Kidney (tissue), 13 donors: ENCODE measurements at regions not wholly inside any gene's neighbourhood (a gene's known extent, or its start where the extent isn't known, plus 50 kb on each side); places are given as distances from the start of the nearest gene placed in this dataset.

Experiments
- DNase-seq, 5 donors: peaks; one replicate each; pipeline ENCODE4 v3.0.0-alpha.2; 2013 to 2020
- FAIRE-seq: peaks from 2 replicates; lab custom pipeline; 2012; peaks lifted over from hg19 to GRCh38; lab: Jason Lieb, UNC
- H3K27ac ChIP-seq, 2 donors: one replicate each; pipeline ENCODE4 v1.7.0; 2013; ENCODE audit warnings: low read depth in 2 of 2, low read length in 2 of 2, inconsistent platforms in 1 of 2
- H3K27me3 ChIP-seq: one replicate; pipeline ENCODE4 v1.7.1; 2013; ENCODE audit warnings: low read length, inconsistent platforms; ENCODE audit not compliant: control insufficient read depth, insufficient read depth
- H3K36me3 ChIP-seq, 3 donors: one replicate each; pipeline versions ENCODE4 v1.7.0 to v1.7.1; 2013; ENCODE audit warnings: low read length in 3 of 3, control low read depth in 1 of 3, inconsistent platforms in 1 of 3; ENCODE audit not compliant: insufficient read depth in 3 of 3, control insufficient read depth in 2 of 3
- H3K4me1 ChIP-seq, 3 donors: one replicate each; pipeline versions ENCODE4 v1.7.0 to v1.7.1; 2013; ENCODE audit warnings: low read length in 3 of 3, inconsistent platforms in 1 of 3, low read depth in 1 of 3; ENCODE audit not compliant: control insufficient read depth in 2 of 3, insufficient read depth in 2 of 3
- H3K4me3 ChIP-seq, 3 donors: one replicate each; pipeline versions ENCODE4 v1.7.0 to v1.8.1; 2013; ENCODE audit warnings: low read length in 3 of 3, control low read depth in 1 of 3, inconsistent platforms in 1 of 3
- H3K9ac ChIP-seq, 3 donors: one replicate each; pipeline versions ENCODE4 v1.7.0 to v1.7.1; 2013; ENCODE audit warnings: low read length in 3 of 3, control low read depth in 1 of 3, inconsistent platforms in 1 of 3
- H3K9me3 ChIP-seq, 3 donors: one replicate each; pipeline versions ENCODE4 v1.7.0 to v1.7.1; 2013; ENCODE audit warnings: low read length in 3 of 3, control low read depth in 1 of 3, inconsistent platforms in 1 of 3; ENCODE audit not compliant: control insufficient read depth in 2 of 3, insufficient read depth in 1 of 3
- intact Hi-C: fragments of 100-400 bp; cut with DNase I; formaldehyde crosslinking; loops from one replicate; pipeline ENCODE4 v1.11.1; 2022
- TF ChIP-seq, protein P1 (sequence below): IDR thresholded peaks from 3 replicates; pipeline ENCODE4 v1.5.1; 2012; ENCODE audit warnings: mild to moderate bottlenecking, moderate library complexity, borderline replicate concordance; ENCODE audit not compliant: insufficient read depth; ENCODE audit errors: extremely low read depth
- donor health status: control.
- donor health status: control.
- donor health status: control.
- donor health status: control.
- donor health status: control.
- donor health status: DM: yes; HTN: yes; CAD: no.
- donor health status: Normal renal cell carcinoma (clear cell type).

DNA sequence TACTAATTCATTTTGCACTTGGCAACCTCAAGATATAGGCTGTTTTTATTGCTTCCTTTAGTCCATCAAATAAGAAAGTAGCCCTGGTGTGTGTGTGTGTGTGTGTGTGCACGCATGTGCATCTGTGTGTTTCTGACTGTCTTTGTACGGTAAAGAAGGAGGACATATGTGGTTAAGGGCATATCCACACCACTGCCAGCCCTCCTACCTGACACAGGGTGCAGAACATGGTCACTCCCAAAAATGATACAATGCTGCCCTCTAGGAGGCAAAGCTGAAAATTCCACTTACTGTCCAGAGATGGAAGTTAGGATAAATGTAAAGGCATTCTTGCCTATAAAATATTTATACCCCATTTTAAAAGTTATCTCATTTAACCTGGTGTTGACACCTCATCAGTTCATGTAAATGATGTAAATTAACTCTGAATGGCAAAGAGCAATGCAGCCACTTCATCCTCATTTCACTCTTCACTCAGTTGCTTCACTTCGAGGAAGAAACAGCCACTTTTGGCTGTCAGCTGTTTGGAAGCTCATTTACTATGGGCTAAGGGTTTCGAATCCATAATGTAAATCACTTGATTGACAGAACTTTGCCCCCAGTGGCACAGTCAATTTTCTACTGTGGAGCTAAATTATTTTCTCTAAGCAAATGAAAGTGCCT, 83.1 kb upstream of the MTNR1B start:
- Histone ChIP-seq H3K27ac (no peak overlapping the region), H3K9ac (no peak overlapping the region), H3K4me3 (no peak overlapping the region), H3K4me1 (no peaks in the 10 kb centered on the region), H3K36me3 (no peaks in the 10 kb centered on the region), H3K9me3 (no peaks in the 10 kb centered on the region), H3K27me3 (no peaks in the 10 kb centered on the region)
- FAIRE-seq (peak; percentile 33), DNase-seq (peak in 4 of 5 donors; percentile 69 to 90 (median 84))
- intact Hi-C loops = no loop called here
- TF ChIP-seq, protein P1, sequence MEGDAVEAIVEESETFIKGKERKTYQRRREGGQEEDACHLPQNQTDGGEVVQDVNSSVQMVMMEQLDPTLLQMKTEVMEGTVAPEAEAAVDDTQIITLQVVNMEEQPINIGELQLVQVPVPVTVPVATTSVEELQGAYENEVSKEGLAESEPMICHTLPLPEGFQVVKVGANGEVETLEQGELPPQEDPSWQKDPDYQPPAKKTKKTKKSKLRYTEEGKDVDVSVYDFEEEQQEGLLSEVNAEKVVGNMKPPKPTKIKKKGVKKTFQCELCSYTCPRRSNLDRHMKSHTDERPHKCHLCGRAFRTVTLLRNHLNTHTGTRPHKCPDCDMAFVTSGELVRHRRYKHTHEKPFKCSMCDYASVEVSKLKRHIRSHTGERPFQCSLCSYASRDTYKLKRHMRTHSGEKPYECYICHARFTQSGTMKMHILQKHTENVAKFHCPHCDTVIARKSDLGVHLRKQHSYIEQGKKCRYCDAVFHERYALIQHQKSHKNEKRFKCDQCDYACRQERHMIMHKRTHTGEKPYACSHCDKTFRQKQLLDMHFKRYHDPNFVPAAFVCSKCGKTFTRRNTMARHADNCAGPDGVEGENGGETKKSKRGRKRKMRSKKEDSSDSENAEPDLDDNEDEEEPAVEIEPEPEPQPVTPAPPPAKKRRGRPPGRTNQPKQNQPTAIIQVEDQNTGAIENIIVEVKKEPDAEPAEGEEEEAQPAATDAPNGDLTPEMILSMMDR = peak; percentile 76

DNA sequence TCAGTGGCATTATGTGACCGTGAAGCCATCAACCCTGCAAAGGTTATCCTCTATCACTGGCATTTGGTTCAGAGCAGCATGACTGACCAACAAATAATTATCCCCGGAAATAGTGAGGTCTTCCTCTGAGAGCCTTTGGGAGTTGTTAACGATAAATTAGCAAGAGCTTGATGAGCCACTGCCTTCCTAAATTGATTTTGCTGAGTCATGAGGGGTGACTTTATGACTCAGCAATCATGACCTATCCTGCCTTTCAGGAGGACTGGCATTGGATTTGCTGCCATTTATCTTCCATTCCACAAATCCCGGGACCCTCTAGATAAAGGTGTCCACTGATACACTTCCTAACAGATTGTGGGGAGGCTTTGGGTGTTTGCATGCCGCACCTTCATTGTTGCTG, 80.8 kb upstream of the MTNR1B start:
- FAIRE-seq (no peak), DNase-seq (no peak)
- TF ChIP-seq, protein P1 = no peak

DNA sequence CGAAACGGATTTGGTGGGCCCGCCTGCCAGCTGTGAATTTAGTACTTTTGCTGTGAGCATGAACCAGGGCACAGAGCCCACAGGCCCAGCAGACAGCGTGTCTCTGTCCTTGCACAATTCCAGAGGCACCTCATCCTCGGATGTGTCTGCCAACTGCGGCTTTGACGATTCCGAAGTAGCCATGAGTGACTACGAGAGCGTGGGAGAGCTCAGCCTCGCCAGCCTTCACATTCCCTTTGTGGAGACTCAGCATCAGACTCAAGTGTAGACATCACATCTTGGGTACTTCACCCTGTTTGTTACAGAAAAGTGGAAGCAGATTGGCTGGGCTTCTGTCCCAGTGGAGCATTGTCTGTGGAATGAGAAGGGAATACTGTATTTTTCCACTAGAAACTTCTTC, 78.6 kb upstream of the MTNR1B start:
- DNase-seq = no peak
- H3K36me3 ChIP-seq = no peaks in the 10 kb centered on the region

More for the DNA sequence above, 80.8 kb upstream of the MTNR1B start:
- intact Hi-C loops = no loop called here
- no peak overlapping the region for H3K27ac ChIP-seq
- no peak overlapping the region for H3K4me3 ChIP-seq
- no peaks in the 10 kb centered on the region for H3K27me3 ChIP-seq
- H3K9ac ChIP-seq = no peak overlapping the region
- H3K4me1 ChIP-seq = no peaks in the 10 kb centered on the region
- no peaks in the 10 kb centered on the region for H3K36me3 ChIP-seq
- no peaks in the 10 kb centered on the region for H3K9me3 ChIP-seq

More for the DNA sequence above, 78.6 kb upstream of the MTNR1B start:
- intact Hi-C loops = no loop called here
- Histone ChIP-seq H3K27ac (no peak overlapping the region), H3K27me3 (no peaks in the 10 kb centered on the region), H3K9ac (no peak overlapping the region), H3K4me3 (no peak overlapping the region), H3K9me3 (no peaks in the 10 kb centered on the region), H3K4me1 (no peaks in the 10 kb centered on the region)
- TF ChIP-seq, protein P1 = no peak
- no peak for FAIRE-seq
